ENCODE measurements at regions not wholly inside any gene's neighbourhood (a gene's known extent, or its start where the extent isn't known, plus 50 kb on each side); places are given as distances from the start of the nearest gene placed in this dataset.
"Not testable (repeated sequence)": the region's sequence is repeated elsewhere in the genome, so short reads cannot be mapped to it uniquely, and the experiment has no call there.

DNA sequence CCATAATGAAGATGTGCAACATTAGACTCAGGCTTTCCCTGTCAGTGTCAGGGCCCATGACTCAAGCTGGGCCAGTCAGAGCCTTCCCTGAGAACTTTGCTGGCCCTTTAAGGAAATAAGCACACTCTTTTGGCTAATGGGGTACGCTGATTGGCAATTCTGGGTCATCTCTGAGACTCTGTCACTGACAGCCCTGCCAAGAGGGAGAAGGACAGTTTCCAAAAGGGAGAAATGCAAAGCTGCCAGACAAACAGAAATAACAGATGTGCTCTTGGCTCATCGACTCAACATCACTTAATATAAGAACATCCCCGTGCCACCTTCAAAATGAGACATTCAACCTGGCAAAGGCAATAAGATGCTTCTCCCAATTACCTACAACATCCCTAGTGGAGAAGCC is 491.9 kb upstream of the PROK2 start:
- DNase-seq (ENCODE audit: low read depth) = no peak

DNA sequence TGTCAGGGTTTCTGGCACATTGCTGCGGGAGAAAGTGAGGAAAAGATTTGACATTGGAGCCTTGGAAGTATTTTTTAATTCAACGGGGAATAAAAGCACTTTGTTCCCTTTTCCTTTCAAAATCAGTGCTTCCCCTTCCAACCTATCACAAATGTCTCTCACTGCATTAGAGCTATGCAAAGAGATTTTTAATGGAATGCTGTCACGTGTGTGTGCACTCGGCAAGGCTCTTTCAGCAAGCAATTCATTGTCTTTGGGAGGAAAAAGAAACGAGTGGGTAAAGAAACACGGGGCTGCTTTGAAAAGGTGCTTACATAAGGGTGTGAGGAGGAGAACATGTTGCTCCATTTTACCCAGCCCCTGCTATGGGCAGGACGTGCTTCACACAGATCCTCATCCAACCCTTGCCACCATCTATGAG is 490.4 kb upstream of the PROK2 start:
- no peak for DNase-seq (ENCODE audit: low read depth)

DNA sequence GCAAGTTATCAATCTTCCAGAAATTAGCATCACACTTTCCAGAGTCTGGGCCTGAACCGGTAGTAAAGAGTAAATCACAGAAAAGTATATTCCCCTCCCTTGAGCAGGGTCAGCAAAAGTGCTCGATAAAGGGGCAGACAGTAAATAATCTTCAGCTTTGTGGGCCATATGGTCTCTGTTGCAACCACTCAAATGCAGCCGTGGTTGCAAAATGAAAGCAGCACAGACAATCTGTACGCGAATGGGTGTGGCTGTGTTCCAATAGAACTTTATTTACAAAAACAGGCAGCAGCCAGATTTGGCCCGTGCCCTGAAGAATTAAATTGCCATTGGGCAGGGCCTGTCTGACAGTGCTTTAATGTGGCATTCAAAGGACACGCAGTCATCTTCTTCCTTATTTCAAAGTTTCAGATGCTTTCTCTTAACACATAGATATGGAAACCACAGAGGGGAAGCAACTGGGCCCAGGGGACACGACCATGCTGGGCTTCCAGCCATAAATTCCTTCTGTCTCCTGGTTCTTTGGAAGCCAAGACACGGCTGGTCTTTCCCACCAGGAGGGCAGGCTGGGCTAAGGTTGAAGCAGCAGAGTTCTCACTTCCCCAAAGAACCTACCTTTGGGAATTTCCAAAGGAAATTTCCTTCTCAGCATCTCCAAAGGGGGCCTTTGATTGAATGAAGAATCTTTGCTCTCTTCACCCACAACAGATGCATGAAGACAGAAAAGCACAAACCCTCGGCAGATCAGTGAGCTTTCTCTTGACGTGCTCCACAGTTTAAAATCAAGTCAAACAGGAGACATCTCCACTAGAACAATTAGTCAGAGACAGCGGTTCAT is 489.8 kb upstream of the PROK2 start:
- no peak for DNase-seq (ENCODE audit: low read depth)

DNA sequence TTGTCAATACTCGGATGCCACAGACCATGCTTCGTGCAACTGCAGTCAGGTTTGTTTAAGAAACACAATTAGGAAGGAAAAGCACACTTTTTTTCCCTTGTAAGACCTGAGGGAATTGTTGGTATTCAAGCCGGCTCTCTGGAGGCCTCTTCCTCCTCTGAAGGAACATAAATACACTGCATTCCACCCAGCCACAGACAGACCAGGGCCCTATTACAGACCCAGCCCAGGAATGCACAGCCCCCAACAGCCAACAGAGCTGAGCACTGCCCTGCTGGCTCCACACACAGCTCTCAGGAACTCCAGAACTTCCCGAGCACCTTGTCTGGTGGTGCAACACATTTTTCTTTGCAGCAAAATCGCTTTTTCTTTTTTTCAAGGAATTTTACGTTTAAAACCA is 488.7 kb upstream of the PROK2 start:
- no peak for DNase-seq (ENCODE audit: low read depth)

DNA sequence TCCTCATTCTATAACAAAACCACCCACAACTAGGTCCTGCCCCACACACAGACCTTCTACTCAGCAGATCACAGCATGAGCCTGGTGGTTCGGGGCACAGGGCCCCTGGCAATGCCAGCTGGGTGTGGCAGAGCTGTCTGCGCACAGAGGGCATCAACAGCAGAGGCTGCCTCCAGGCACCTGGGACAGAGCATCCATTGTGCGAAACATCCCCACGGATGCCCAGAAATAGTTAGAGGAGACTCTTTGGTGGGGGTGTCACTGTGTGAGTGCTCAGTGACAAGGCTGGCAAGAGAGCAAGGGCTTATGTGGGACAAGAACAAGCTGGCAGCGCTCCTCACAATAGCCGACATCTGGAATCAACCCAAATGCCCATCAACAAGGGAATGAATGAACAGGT is 487.4 kb upstream of the PROK2 start:
- DNase-seq (ENCODE audit: low read depth) = no peak

DNA sequence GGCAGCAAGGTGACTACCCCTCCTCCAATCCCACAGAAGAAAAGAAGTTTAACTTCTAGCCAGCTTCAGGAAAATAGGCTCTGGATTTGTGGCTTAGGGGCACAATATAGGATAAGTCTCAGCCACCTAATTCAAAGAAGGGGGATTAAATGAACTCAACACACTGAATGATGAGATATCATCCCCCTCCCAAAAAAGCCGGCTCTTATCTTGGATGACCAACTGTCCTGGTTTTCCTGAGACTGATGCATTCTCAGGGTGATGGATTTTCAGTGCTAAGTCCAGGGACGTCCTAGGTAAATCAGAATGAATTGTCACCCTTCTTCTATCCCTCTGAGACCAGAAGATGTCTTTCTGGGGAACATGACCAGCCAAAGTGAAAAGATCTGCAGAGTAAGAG is 487.0 kb upstream of the PROK2 start:
- no peak for DNase-seq (ENCODE audit: low read depth)

DNA sequence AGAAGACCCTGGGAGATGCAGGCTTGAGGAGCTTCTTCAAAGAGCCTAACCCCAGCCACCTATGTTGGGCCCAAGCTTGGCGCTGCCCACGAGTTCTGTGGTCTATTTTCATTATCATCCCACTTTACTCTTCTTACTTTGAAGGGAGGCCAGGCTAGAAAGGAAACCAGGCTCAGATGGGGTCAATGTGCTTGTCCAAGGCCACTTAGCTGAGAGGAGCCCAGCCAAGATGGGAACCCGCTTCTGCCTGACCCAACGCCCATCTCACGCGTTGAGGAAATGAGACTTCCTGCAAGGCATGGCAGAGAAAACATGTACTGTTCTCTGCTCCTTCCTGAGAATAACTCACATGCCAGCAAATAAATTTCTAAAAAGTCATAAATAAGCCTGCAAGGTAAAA is 486.3 kb upstream of the PROK2 start:
- no peak for DNase-seq (ENCODE audit: low read depth)

DNA sequence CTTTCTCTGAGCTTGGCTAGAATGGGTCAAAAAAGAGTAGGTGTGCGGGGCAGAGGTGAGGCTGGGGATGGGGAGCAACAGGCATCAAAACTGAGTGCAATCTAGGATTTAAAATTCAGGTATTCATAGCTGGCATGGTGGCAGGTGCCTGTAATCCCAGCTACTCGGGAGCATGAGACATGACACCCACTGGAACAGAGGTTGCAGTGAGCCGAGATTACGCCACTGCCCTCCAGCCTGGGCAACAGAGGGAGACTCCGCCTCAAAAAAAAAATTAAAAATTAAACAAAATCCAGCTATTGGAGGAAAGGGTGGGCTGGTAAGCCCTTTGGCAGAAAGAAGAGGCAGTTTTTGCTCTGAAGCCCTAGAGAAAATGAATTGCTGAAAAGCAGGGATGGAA is 485.8 kb upstream of the PROK2 start:
- DNase-seq (ENCODE audit: low read depth) = no peak

DNA sequence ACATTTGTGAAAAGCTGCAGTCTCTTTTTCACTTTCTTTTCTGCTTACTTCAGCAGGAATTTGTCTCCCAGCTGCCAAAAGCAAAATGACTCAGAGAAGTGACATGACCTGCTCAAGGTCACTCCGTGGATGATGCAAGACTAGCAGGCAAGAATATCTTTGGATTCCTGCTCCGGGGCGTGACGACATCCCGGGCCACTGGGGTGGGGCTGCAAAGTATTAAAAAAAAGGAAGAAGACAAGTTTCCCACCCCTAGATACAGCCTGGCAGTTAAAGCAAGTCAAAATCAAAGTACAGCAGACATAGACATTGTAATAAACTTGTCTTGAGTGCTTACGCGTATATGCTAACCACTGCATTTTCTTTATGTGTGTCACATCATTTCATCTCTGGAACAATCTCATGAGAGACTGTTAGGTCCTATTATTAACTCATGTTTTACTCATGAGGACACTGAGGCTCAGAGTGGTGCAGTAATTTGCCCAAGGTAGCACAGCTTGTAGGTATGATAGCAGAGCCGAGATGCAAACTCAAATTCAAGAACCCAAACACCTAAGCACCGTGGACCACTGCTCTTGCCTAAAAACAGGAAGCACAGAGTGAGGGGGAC is 485.2 kb upstream of the PROK2 start:
- DNase-seq (ENCODE audit: low read depth) = no peak

DNA sequence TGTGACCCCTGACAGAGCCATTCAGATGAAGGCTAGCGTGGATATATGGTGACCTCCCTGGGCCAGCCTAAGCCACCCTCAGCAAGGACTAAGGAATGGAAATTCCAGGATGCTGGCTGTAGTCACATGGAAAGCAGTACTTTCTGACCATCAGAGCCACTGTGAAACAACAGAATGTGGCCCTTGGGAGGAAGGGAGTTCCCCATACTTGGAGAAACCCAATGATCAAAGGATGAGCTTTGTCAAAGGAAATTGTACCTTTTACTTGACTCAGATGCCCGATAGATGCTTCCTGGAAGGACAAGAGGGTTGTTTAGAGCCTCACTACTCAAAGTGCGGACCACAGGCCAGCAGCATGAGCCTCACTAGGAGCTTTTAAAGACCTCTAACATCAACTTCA is 484.5 kb upstream of the PROK2 start:
- DNase-seq (ENCODE audit: low read depth) = no peak

DNA sequence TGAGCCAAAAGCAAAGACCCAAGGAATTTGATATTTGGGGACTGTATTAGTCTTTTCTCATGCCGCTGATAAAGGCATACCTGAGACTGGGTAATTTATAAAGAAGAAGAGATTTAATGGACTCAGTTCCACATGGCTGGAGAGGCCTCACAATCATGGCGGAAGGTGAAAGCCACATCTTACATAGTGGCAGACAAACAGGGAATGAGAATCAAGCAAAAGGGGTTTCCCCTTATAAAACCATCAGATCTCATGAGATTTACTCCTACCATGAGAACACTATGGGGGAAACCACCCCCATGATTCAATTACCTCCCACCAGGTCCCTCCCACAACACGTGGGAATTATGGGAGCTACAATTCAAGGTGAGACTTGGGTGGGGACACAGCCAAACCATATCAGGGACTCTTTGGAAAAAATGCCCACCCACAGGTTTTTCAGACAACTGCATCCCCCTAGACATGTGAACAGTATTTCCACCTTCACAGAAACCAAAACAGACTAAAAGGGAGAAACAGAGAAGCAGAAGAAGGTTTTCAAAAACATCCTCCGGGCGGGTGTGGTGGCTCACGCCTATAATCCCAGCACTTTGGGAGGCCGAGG is 482.1 kb upstream of the PROK2 start:
- not testable (repeated sequence) for DNase-seq (ENCODE audit: low read depth)

DNA sequence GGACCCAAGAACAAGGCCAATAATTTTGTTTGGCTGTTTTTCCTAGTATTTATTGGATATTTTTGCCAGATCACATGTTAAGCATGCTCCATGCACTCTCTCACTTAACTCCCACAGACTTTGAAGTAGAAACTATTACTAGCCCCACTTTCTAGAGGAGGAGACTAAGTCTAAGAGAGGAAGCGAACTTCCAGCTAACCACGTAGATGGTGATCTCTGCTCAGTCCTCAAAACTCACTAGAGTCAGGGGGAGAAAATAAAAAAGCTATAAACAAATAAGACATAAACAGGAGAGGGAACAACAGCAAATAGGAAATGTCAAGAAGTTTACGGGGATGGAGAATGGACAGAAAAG is 481.0 kb upstream of the PROK2 start:
- DNase-seq (ENCODE audit: low read depth) = no peak

DNA sequence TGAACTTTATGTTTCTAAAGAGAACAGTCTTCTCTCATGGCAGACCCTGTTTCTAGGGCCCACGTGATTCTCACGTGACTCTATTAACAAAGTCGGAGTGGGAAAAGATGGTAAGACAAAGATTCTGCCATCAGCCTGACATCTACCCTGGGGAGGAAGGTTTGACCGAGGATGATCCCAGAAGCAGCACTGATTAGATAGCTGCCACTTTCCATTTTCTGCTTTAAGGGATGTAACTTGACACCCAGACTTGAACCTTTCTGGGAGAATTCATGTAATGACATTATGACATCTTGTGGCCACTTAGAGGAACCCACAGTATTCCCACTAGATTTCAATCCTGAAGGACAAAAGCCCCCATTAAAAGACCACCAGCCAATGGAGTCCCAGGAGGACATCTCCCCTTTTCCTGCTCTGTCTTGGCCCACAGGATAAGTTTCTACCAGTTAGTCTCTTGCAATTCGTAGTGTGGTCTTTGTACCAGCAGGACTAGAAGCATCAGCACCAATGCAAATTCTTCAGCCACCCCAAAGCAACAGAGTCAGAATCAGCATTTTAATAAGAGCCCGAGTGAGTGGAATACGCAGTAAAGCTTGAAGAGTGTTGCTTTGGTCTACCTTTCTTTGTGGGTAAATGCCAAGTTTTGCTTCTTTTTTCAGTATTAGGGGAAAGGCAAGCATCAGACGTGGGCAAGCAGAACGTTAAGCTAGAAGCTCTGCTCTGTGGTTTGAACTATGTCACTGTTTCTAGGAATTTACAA is 480.5 kb upstream of the PROK2 start:
- DNase-seq (ENCODE audit: low read depth) = no peak

DNA sequence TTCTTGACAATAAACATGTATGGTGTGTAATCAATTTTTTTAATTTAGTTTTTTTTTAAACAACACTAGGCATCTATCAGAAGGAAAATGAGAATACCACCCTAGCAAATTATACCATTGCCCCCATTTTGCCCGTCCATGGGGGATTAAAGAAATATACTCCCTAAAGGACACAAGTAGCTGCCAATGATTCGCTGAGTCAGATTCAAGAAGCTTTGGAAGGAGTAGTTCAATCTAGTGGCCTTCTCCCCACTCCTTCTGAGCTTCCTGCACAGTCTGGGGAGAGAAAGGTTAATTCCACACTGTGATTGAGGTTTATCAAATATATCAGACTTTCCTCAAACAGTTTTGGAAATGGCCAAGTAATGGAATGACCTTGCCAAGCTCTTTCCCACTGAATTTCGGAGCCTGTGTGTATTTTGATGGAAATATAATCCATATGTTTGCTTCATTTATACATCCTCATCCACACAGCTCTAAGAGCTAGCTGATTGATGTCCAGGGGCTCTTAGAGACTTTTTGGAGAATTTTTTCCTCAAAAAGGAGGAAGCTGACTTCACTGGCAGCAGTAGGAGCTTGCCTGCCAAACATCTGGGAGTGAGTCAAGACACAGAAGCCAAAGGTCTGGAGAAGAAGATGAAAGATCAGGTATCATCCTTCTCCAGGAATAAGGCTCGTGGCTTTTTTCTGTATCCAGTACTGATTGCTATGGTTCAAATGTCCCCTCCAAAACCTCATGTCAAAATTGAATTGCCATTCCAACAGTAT is 478.5 kb upstream of the PROK2 start:
- DNase-seq (ENCODE audit: low read depth) = no peak

DNA sequence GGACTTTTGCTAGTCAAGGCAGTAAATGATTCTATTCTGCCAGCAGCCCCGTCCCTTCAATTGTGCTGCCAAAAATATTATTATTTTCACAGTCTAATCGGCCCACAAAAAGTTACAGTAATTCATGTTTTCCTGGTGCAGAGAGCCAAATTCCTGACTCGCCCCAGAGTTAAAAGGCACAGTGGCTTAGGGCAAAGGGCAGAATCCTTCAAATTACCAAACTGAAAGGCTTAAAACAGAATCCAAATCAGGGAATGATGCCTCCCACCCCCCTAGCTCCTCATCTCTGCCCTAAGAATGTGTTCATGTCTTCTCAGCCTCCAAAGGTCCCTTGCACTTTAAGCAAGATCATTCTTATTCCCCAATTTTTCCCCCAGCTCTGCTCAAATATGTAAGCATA is 477.8 kb upstream of the PROK2 start:
- no peak for DNase-seq (ENCODE audit: low read depth)

DNA sequence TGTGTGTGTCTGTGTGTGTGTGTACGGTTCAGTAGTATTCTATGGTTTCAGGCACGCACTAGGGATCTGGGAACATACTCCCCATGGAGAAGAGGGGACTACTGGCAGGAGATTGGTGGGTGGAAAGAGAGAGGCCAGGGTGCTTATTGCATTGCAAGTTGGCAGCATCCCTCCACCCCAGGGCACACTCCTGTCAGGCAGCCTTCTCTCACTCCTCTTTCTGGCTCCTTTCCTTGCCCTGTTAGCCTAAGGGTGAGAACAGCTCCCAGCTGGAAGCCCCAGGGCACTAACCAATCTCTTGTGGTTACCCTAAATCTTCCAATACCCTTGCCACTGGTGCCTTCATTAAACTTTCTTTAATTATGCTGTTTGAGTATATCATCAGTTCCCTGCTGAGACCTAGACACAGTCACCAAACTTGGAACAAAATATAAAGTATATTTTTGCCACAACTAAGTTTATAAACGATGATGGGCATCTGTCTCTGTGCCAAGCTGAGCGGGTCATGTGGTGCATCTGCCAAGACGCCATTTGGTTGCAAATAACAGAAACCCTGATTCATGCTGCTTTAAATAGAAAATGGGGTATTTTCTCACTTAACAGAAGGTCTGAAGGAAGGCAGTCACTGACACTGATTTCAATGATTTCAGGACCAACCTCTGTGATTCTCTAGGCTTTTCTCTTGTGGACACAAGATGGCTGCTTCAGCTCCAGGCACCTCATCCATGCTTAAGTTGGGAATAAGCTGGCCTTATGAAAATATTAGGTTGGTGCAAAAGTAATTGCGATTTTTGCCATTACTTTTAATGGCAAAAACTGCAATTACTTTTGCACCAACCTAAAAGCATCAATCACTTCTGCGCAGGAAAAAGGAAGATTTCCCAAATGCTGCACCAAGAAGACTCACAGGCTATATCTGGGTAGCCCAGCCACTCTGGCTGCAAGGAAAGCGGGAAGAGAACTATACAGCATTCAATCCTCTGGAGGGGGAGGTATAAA is 476.9 kb upstream of the PROK2 start:
- DNase-seq (ENCODE audit: low read depth) = no peak

DNA sequence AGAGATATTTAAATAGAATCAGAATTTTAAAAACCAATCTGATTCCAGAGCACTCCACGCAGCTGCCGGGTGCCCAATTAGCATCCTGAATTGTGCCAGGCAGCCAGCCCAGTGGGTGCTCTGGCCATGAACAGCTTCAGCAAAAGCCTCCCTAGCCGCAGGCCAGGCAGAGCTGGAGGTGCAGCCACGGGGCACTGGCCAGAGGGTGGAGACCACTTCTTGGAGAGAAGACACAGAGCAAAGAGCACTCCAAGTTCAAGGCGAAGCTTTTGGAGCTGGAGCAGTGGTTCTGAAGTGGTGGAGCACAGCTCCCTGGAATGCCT is 475.6 kb upstream of the PROK2 start:
- DNase-seq (ENCODE audit: low read depth) = no peak

DNA sequence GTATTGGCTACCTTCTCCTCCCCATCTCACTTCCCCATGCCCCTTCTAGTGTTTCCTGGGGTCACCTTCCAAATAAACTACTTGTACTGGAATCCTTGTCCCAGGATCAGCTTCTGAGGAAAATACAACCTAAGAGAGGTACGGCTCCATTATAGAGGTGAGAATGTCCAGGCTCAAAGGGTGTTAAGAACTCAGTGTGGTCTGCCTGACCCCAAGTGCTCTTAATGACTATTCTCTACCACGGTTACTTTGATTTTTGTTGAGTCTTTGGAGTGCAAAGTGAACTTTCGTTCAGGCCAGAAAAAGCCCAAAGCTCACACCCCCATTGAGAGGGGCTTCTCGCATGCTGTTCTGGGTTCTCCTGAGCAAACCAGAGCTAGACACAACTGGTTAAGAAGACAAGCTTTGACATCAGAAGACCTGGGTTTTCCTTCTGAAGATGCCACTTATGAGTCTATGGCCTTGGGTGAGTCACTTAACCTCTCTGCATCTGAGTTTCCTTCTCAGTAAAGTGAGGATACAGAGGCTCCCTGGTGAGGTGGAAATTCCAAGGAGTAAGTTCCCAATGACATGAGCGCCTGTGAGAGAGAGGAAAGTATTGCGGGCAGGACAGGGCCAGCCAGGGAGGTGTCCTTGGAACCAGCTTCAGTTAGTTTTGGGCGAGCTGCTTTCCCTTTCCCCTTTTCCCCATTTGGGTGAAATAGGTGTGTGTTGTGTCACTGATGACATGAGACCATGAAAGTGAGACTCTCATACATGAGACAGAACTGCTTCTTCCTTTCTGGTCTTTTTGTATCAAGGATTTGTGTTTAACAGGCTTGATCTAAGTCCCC is 475.0 kb upstream of the PROK2 start:
- DNase-seq (ENCODE audit: low read depth) = no peak

DNA sequence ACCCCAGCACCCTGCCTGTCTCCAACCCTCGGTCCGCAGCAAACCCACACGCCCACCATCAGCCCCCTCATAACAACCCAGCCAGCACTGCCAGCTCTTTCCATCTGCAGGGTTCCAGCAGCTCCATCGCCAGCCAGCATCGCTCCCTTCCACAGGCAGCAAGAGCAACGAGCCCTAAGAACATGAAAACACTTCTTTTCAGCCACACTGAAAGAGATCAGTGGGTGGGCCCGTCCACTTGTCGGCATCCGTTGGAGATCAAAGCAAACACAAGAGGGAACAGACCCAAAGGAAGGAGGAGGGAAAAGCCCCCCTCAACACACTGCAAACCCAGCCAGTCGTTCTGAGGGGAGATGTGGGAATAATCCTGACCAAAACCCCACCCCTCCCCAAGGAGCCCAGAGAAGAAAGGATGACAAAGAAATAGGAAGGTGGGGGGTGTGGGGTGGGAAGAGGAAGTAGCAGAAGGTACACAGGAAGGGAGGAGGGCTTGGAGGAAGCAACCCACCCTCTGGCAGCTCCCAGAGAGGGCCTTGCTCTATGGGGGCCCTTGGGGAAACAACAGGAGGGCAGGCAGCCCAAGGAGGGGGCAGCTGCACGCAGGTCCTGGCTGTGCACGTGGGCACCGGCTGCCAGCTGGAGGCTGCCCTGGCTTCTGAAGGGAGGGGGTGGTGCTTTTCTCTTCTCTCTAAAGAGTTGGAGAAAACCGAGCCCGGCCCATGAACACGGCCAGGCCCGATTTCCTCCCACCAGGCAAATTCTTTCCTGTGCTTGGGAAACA is 473.6 kb upstream of the PROK2 start:
- DNase-seq (ENCODE audit: low read depth) = no peak

All from stimulated activated CD4-positive, alpha-beta T cell treated with anti-CD3 and anti-CD28 coated beads, Interleukin-2, amount 100 ng/mL, for 4 hours (primary cell).